SKM-1 (cell line): ENCODE measurements at regions not wholly inside any gene's neighbourhood (a gene's known extent, or its start where the extent isn't known, plus 50 kb on each side); places are given as distances from the start of the nearest gene placed in this dataset.

Experiments
- DNase-seq: peaks from one replicate; lab custom pipeline; 2025; ENCODE audit not compliant: unreplicated experiment; lab: John Stamatoyannopoulos, UW

- DNase-seq: no peak
Measured at GRCh38 chr2:145845923-145846322, 1326.0 kb upstream of the ZEB2 start.

- DNase-seq: no peak
Measured at GRCh38 chr2:145845207-145845894, 1325.4 kb upstream of the ZEB2 start.

- no peak for DNase-seq
Measured at GRCh38 chr2:145841973-145842372, 1322.1 kb upstream of the ZEB2 start.

- DNase-seq: no peak
Measured at GRCh38 chr2:145836986-145837385, 1317.1 kb upstream of the ZEB2 start.

GRCh38 chr2:145835665-145836064 is 1315.7 kb upstream of the ZEB2 start:
- no peak for DNase-seq

- DNase-seq: no peak
Measured at GRCh38 chr2:145832681-145833080, 1312.8 kb upstream of the ZEB2 start.

- DNase-seq: no peak
Measured at GRCh38 chr2:145829931-145830330, 1310.0 kb upstream of the ZEB2 start.

GRCh38 chr2:145827235-145827634 is 1307.3 kb upstream of the ZEB2 start:
- no peak for DNase-seq

- no peak for DNase-seq
Measured at GRCh38 chr2:145824384-145824783, 1304.5 kb upstream of the ZEB2 start.

- DNase-seq: no peak
Measured at GRCh38 chr2:145822892-145823534, 1303.1 kb upstream of the ZEB2 start.

- no peak for DNase-seq
Measured at GRCh38 chr2:145820651-145821050, 1300.7 kb upstream of the ZEB2 start.

GRCh38 chr2:145818890-145819504 is 1299.1 kb upstream of the ZEB2 start:
- no peak for DNase-seq

GRCh38 chr2:145815933-145816332 is 1296.0 kb upstream of the ZEB2 start:
- DNase-seq: no peak

- DNase-seq: no peak
Measured at GRCh38 chr2:145813481-145813880, 1293.6 kb upstream of the ZEB2 start.

GRCh38 chr2:145812165-145812554 is 1292.2 kb upstream of the ZEB2 start:
- DNase-seq: no peak

- DNase-seq: peak; percentile 21
Measured at GRCh38 chr2:145811276-145812164, 1291.6 kb upstream of the ZEB2 start.

GRCh38 chr2:145807968-145808367 is 1288.0 kb upstream of the ZEB2 start:
- no peak for DNase-seq

GRCh38 chr2:145807554-145807953 is 1287.6 kb upstream of the ZEB2 start:
- DNase-seq: no peak

- no peak for DNase-seq
Measured at GRCh38 chr2:145806546-145806945, 1286.6 kb upstream of the ZEB2 start.

GRCh38 chr2:145802133-145802532 is 1282.2 kb upstream of the ZEB2 start:
- no peak for DNase-seq

GRCh38 chr2:145801210-145801609 is 1281.3 kb upstream of the ZEB2 start:
- no peak for DNase-seq
